Fibroblast of skin of scalp (primary cell): ENCODE measurements at regions not wholly inside any gene's neighbourhood (a gene's known extent, or its start where the extent isn't known, plus 50 kb on each side); places are given as distances from the start of the nearest gene placed in this dataset.
"Not testable (repeated sequence)": the region's sequence is repeated elsewhere in the genome, so short reads cannot be mapped to it uniquely, and the experiment has no call there.

Experiments used
- DNase-seq: peaks from one replicate; pipeline ENCODE4 v3.0.0-alpha.2; 2013

GRCh38 chr16:29198731-29199521 lies 207.6 kb downstream of the NPIPB11 start:
- no peak for DNase-seq

GRCh38 chr16:29198231-29198630 lies 208.3 kb downstream of the NPIPB11 start:
- no peak for DNase-seq

GRCh38 chr16:29197494-29198100 lies 208.9 kb downstream of the NPIPB11 start:
- not testable (repeated sequence) for DNase-seq

GRCh38 chr16:29196746-29197145 lies 209.8 kb downstream of the NPIPB11 start:
- DNase-seq = not testable (repeated sequence)

- DNase-seq = peak; percentile 80
Observed at GRCh38 chr16:29195116-29195872, 210.4 kb downstream of the LAT start.

GRCh38 chr16:29194185-29194844 lies 209.5 kb downstream of the LAT start:
- not testable (repeated sequence) for DNase-seq

- DNase-seq = not testable (repeated sequence)
Observed at GRCh38 chr16:29193634-29194033, 208.8 kb downstream of the LAT start.

GRCh38 chr16:29193248-29193574 lies 208.4 kb downstream of the LAT start:
- DNase-seq = not testable (repeated sequence)

GRCh38 chr16:29192329-29193247 lies 207.7 kb downstream of the LAT start:
- no peak for DNase-seq

GRCh38 chr16:29191636-29192180 lies 206.9 kb downstream of the LAT start:
- not testable (repeated sequence) for DNase-seq

- DNase-seq = not testable (repeated sequence)
Observed at GRCh38 chr16:29190553-29191431, 205.9 kb downstream of the LAT start.

- DNase-seq = not testable (repeated sequence)
Observed at GRCh38 chr16:29188806-29189205, 204.0 kb downstream of the LAT start.

GRCh38 chr16:29186306-29187220 lies 201.7 kb downstream of the LAT start:
- DNase-seq = not testable (repeated sequence)

GRCh38 chr16:29185872-29186271 lies 201.0 kb downstream of the LAT start:
- not testable (repeated sequence) for DNase-seq

GRCh38 chr16:29184738-29185438 lies 200.0 kb downstream of the LAT start:
- not testable (repeated sequence) for DNase-seq

- not testable (repeated sequence) for DNase-seq
Observed at GRCh38 chr16:29182940-29183868, 198.4 kb downstream of the LAT start.

GRCh38 chr16:29182501-29182900 lies 197.6 kb downstream of the LAT start:
- DNase-seq = no peak
